Endodermal cell (in vitro differentiated cells): ENCODE measurements at regions not wholly inside any gene's neighbourhood (a gene's known extent, or its start where the extent isn't known, plus 50 kb on each side); places are given as distances from the start of the nearest gene placed in this dataset.
A peak's percentile ranks its signal among the peaks of the same experiment; 100 is the strongest.

Source experiments
- DNase-seq: peaks from one replicate; pipeline ENCODE4 v3.0.0-alpha.2; 2017
- H3K27ac ChIP-seq: 2 replicates; pipeline ENCODE4 v1.5.1; 2013; ENCODE audit warnings: mild to moderate bottlenecking, low read depth, low read length, moderate library complexity
- H3K27me3 ChIP-seq: 2 replicates; pipeline ENCODE4 v1.6.1; 2013; ENCODE audit warnings: mild to moderate bottlenecking, low read length, moderate library complexity; ENCODE audit not compliant: insufficient read depth, control insufficient read depth, poor library complexity, severe bottlenecking
- H3K36me3 ChIP-seq: 2 replicates; pipeline ENCODE4 v1.7.0; 2013; ENCODE audit warnings: mild to moderate bottlenecking, low read length, moderate library complexity; ENCODE audit not compliant: control insufficient read depth, insufficient read depth
- H3K4me1 ChIP-seq: one replicate; pipeline ENCODE4 v1.7.0; 2013; ENCODE audit warnings: low read length; ENCODE audit not compliant: control insufficient read depth, insufficient read depth
- H3K4me3 ChIP-seq: 2 replicates; pipeline ENCODE4 v1.5.1; 2013; ENCODE audit warnings: mild to moderate bottlenecking, low read length, moderate library complexity
- H3K9ac ChIP-seq: 2 replicates; pipeline ENCODE4 v1.6.1; 2013; ENCODE audit warnings: mild to moderate bottlenecking, low read length, moderate library complexity; ENCODE audit not compliant: poor library complexity, severe bottlenecking; ENCODE audit errors: extremely low read depth
- H3K9me3 ChIP-seq: 2 replicates; pipeline ENCODE4 v1.6.1; 2013; ENCODE audit warnings: mild to moderate bottlenecking, low read length, moderate library complexity; ENCODE audit not compliant: control insufficient read depth
- H3K27ac Mint-ChIP-seq: 2 replicates; pipeline ENCODE4 v1.8.0; 2020; ENCODE audit warnings: mixed read lengths
- H3K27me3 Mint-ChIP-seq: 2 replicates; pipeline ENCODE4 v1.8.0; 2021; ENCODE audit warnings: mild to moderate bottlenecking, mixed read lengths; ENCODE audit not compliant: insufficient read depth
- H3K36me3 Mint-ChIP-seq: 2 replicates; pipeline ENCODE4 v1.8.0; 2020; ENCODE audit warnings: low read depth, mixed read lengths
- H3K4me1 Mint-ChIP-seq: 2 replicates; pipeline ENCODE4 v1.8.0; 2020; ENCODE audit warnings: mixed read lengths
- H3K4me3 Mint-ChIP-seq: 2 replicates; pipeline ENCODE4 v1.8.0; 2020; ENCODE audit warnings: mild to moderate bottlenecking, moderate library complexity, mixed read lengths
- H3K9me3 Mint-ChIP-seq: 2 replicates; pipeline ENCODE4 v1.8.0; 2020; ENCODE audit warnings: mild to moderate bottlenecking, mixed read lengths
- CTCF ChIP-seq: fragments of 200-600 bp; sonication (generic); conservative IDR thresholded peaks from 2 replicates; pipeline ENCODE4 v1.5.0; 2021; ENCODE audit warnings: antibody characterized with exemption, mild to moderate bottlenecking
- WGBS, 2 experiments: methylation state at CpG; one replicate each; pipeline versions ENCODE4 v1.1.5 to v1.1.7; 2013; ENCODE audit warnings: missing lambda C conversion rate in 2 of 2, mixed read lengths in 1 of 2; ENCODE audit not compliant: insufficient coverage in 1 of 2, insufficient read length in 1 of 2; 5-methylcytosine and 5-hydroxymethylcytosine counted together

GRCh38 chr21:24403221-24403620 lies 1204.1 kb downstream of the MRPL39 start:
- TF ChIP-seq CTCF = no peak
- Histone ChIP-seq H3K27me3 (no peaks in the 10 kb centered on the region), H3K27ac (no peak overlapping the region), H3K9ac (no peak overlapping the region), H3K9me3 (peaks cover 4% of the 10 kb centered on the region), H3K4me3 (no peak overlapping the region), H3K36me3 (no peaks in the 10 kb centered on the region), H3K4me1 (no peaks in the 10 kb centered on the region)
- 82% methylated on average over 3 of the region's 3 CpGs; no CpG with 5 or more reads in 1 of the 2 experiments for WGBS, 2 experiments
- DNase-seq = no peak
- Mint-ChIP-seq H3K36me3 (no peaks in the 10 kb centered on the region), H3K9me3 (peaks cover 25% of the 10 kb centered on the region), H3K4me3 (no peak overlapping the region), H3K4me1 (no peaks in the 10 kb centered on the region), H3K27me3 (peaks cover 1% of the 10 kb centered on the region), H3K27ac (no peak overlapping the region)

GRCh38 chr21:24395320-24395923 lies 1211.9 kb downstream of the MRPL39 start:
- H3K9ac ChIP-seq = no peak overlapping the region
- no peak overlapping the region for H3K27ac ChIP-seq
- Mint-ChIP-seq H3K9me3 (peaks cover 13% of the 10 kb centered on the region), H3K4me1 (peaks cover 3% of the 10 kb centered on the region), H3K36me3 (no peaks in the 10 kb centered on the region), H3K27ac (no peak overlapping the region), H3K4me3 (no peak overlapping the region), H3K27me3 (no peaks in the 10 kb centered on the region)
- H3K27me3 ChIP-seq = no peaks in the 10 kb centered on the region
- no peaks in the 10 kb centered on the region for H3K4me1 ChIP-seq
- no peak for DNase-seq
- no peaks in the 10 kb centered on the region for H3K36me3 ChIP-seq
- no peak overlapping the region for H3K4me3 ChIP-seq
- no peak for TF ChIP-seq CTCF
- peaks cover 8% of the 10 kb centered on the region for H3K9me3 ChIP-seq
- WGBS, 2 experiments = 80 to 90% methylated on average over 2 of the region's 2 CpGs

- Histone ChIP-seq H3K27me3 (no peaks in the 10 kb centered on the region), H3K4me1 (no peaks in the 10 kb centered on the region), H3K9ac (no peak overlapping the region), H3K27ac (no peak overlapping the region), H3K36me3 (no peaks in the 10 kb centered on the region), H3K9me3 (no peaks in the 10 kb centered on the region), H3K4me3 (no peak overlapping the region)
- Mint-ChIP-seq H3K36me3 (no peaks in the 10 kb centered on the region), H3K9me3 (peaks cover 54% of the 10 kb centered on the region), H3K27me3 (no peaks in the 10 kb centered on the region), H3K27ac (no peak overlapping the region), H3K4me3 (no peak overlapping the region), H3K4me1 (no peaks in the 10 kb centered on the region)
- peak; percentile 74 for DNase-seq
- TF ChIP-seq CTCF = peak; percentile 59
- WGBS, 2 experiments = 50 to 100% methylated on average over 1 to 2 of the region's 3 CpGs
Observed at GRCh38 chr21:24375201-24375600, 1232.1 kb downstream of the MRPL39 start.
